Testis (tissue), 2 donors: ENCODE measurements at regions not wholly inside any gene's neighbourhood (a gene's known extent, or its start where the extent isn't known, plus 50 kb on each side); places are given as distances from the start of the nearest gene placed in this dataset.

Source experiments
- CTCF ChIP-seq, 3 experiments: fragments of 450-650 bp in 2 of 3; fragments of 200-600 bp in 1 of 3; sonication (generic) in 1 of 3; IDR thresholded peaks; one replicate each; pipeline ENCODE4 v1.5.1; 2016 to 2019; ENCODE audit warnings: antibody characterized with exemption in 3 of 3, mild to moderate bottlenecking in 2 of 3, moderate library complexity in 1 of 3
- POLR2A ChIP-seq: fragments of 450-650 bp; IDR thresholded peaks from one replicate; pipeline ENCODE4 v1.6.1; 2017; ENCODE audit warnings: antibody characterized with exemption, mild to moderate bottlenecking, moderate library complexity

GRCh38 chr5:3180636-3181035, 415.0 kb upstream of the IRX1 start:
- no peak for TF ChIP-seq CTCF (IDR thresholded peaks at IDR 0.05)
- no peak for TF ChIP-seq POLR2A
